RCC 7860 (cell line): ENCODE measurements at regions not wholly inside any gene's neighbourhood (a gene's known extent, or its start where the extent isn't known, plus 50 kb on each side); places are given as distances from the start of the nearest gene placed in this dataset.

Experiments used
- DNase-seq: peaks from one replicate; pipeline ENCODE4 v3.0.0-alpha.2; 2015; ENCODE audit warnings: low spot score
- FAIRE-seq: peaks from 2 replicates; lab custom pipeline; 2012; peaks lifted over from hg19 to GRCh38; lab: Jason Lieb, UNC

- FAIRE-seq (no peak), DNase-seq (no peak)
These were observed 231.7 kb upstream of the ARRDC4 start for GRCh38 chr15:97728791-97729190.

GRCh38 chr15:97729270-97729669, 231.2 kb upstream of the ARRDC4 start:
- FAIRE-seq, result no peak
- no peak for DNase-seq

- no peak for FAIRE-seq
- DNase-seq, result no peak
These were observed 230.2 kb upstream of the ARRDC4 start for GRCh38 chr15:97730315-97730714.

- DNase-seq (no peak), FAIRE-seq (no peak)
These were observed 228.6 kb upstream of the ARRDC4 start for GRCh38 chr15:97731859-97732258.

- FAIRE-seq, result no peak
These were observed 227.1 kb upstream of the ARRDC4 start for GRCh38 chr15:97733373-97733772.

GRCh38 chr15:97736748-97737147, 223.8 kb upstream of the ARRDC4 start:
- DNase-seq, result no peak
- no peak for FAIRE-seq

More at GRCh38 chr15:97733373-97733772, 227.1 kb upstream of the ARRDC4 start:
- DNase-seq, result no peak

GRCh38 chr15:97745481-97746071, 214.9 kb upstream of the ARRDC4 start:
- FAIRE-seq (no peak), DNase-seq (peak; percentile 6)

GRCh38 chr15:97747342-97747741, 213.2 kb upstream of the ARRDC4 start:
- FAIRE-seq (no peak), DNase-seq (no peak)

GRCh38 chr15:97748576-97748975, 211.9 kb upstream of the ARRDC4 start:
- FAIRE-seq, result no peak
- DNase-seq, result no peak

- FAIRE-seq (no peak), DNase-seq (no peak)
These were observed 210.4 kb upstream of the ARRDC4 start for GRCh38 chr15:97750060-97750459.

- DNase-seq (no peak), FAIRE-seq (no peak)
These were observed 204.8 kb upstream of the ARRDC4 start for GRCh38 chr15:97755726-97756125.

- FAIRE-seq (no peak), DNase-seq (no peak)
These were observed 201.1 kb upstream of the ARRDC4 start for GRCh38 chr15:97759363-97759762.

GRCh38 chr15:97761110-97761509, 199.4 kb upstream of the ARRDC4 start:
- DNase-seq (no peak), FAIRE-seq (no peak)

GRCh38 chr15:97783240-97783639, 177.3 kb upstream of the ARRDC4 start:
- FAIRE-seq (no peak), DNase-seq (no peak)

- DNase-seq (no peak), FAIRE-seq (no peak)
These were observed 173.8 kb upstream of the ARRDC4 start for GRCh38 chr15:97786741-97787140.

- DNase-seq, result no peak
- FAIRE-seq, result no peak
These were observed 170.3 kb upstream of the ARRDC4 start for GRCh38 chr15:97790180-97790579.

GRCh38 chr15:97791824-97792792, 168.4 kb upstream of the ARRDC4 start:
- FAIRE-seq (no peak), DNase-seq (no peak)

GRCh38 chr15:97804950-97805349, 155.6 kb upstream of the ARRDC4 start:
- DNase-seq (no peak), FAIRE-seq (no peak)

- no peak for DNase-seq
- FAIRE-seq, result no peak
These were observed 153.7 kb upstream of the ARRDC4 start for GRCh38 chr15:97806766-97807165.

- no peak for DNase-seq
- FAIRE-seq, result no peak
These were observed 144.7 kb upstream of the ARRDC4 start for GRCh38 chr15:97815835-97816234.

GRCh38 chr15:97817276-97817890, 143.1 kb upstream of the ARRDC4 start:
- no peak for FAIRE-seq
- DNase-seq, result no peak

GRCh38 chr15:97836003-97836402, 124.5 kb upstream of the ARRDC4 start:
- DNase-seq (no peak), FAIRE-seq (no peak)
